H1 (cell line): ENCODE measurements at regions not wholly inside any gene's neighbourhood (a gene's known extent, or its start where the extent isn't known, plus 50 kb on each side); places are given as distances from the start of the nearest gene placed in this dataset.

Experiments
- CTCF ChIA-PET: fragments of 300-600 bp; sonication (Branson Sonifier 250); formaldehyde crosslinking; loops from one replicate; lab custom pipeline; 2021; ENCODE audit not compliant: partially characterized antibody; lab: Charles Lee
- POLR2A ChIA-PET: fragments of 300-600 bp; sonication (Branson Sonifier 250); formaldehyde crosslinking; loops from one replicate; lab custom pipeline; 2021; ENCODE audit warnings: inconsistent platforms; ENCODE audit not compliant: partially characterized antibody; lab: Charles Lee
- DNase-seq, 2 experiments: peaks; one replicate each; pipeline versions ENCODE4 v3.0.0 to v3.0.0-alpha.2; 2010 to 2022; ENCODE audit warnings: low spot score in 2 of 2, low read depth in 1 of 2, mixed read lengths in 1 of 2
- FAIRE-seq: peaks from 2 replicates; lab custom pipeline; 2011; peaks lifted over from hg19 to GRCh38; lab: Jason Lieb, UNC
- H2AFZ ChIP-seq: 2 replicates; pipeline ENCODE4 v1.8.1; 2012; ENCODE audit warnings: low read length, inconsistent platforms
- H2AK5ac ChIP-seq: 2 replicates; pipeline ENCODE4 v1.6.1; 2013; ENCODE audit warnings: low read depth, low read length
- H2BK120ac ChIP-seq: replicated peaks from 2 replicates; pipeline ENCODE3; 2013; ENCODE audit warnings: low read depth, low read length, inconsistent platforms
- H2BK12ac ChIP-seq: 2 replicates; pipeline ENCODE4 v1.6.1; 2013; ENCODE audit warnings: low read depth, low read length
- H2BK15ac ChIP-seq: 2 replicates; pipeline ENCODE4 v1.6.1; 2013; ENCODE audit warnings: low read length
- H2BK20ac ChIP-seq: 2 replicates; pipeline ENCODE4 v1.6.1; 2013; ENCODE audit warnings: low read length
- H2BK5ac ChIP-seq: 2 replicates; pipeline ENCODE4 v1.6.1; 2013; ENCODE audit warnings: low read depth, low read length
- H3K14ac ChIP-seq: 2 replicates; pipeline ENCODE4 v1.6.1; 2013; ENCODE audit warnings: inconsistent platforms; ENCODE audit not compliant: insufficient read length
- H3K18ac ChIP-seq: 2 replicates; pipeline ENCODE4 v1.6.1; 2013; ENCODE audit warnings: low read length; ENCODE audit errors: extremely low read depth
- H3K23ac ChIP-seq: 2 replicates; pipeline ENCODE4 v1.6.1; 2013; ENCODE audit warnings: inconsistent platforms; ENCODE audit not compliant: insufficient read length
- H3K23me2 ChIP-seq: 2 replicates; pipeline ENCODE4 v1.6.1; 2013; ENCODE audit warnings: low read depth, low read length
- H3K27ac ChIP-seq: 2 replicates; pipeline ENCODE4 v1.6.1; 2011; ENCODE audit warnings: low read depth, low read length, inconsistent platforms
- H3K27me3 ChIP-seq, 4 experiments: replicated peaks in 1 of 4; 1 replicate in 1 of 4; 2 replicates in 3 of 4; pipeline versions ENCODE4 v1.6.1 to v1.8.1; 2011 to 2013; ENCODE audit warnings: low read length in 3 of 4, mild to moderate bottlenecking in 3 of 4, inconsistent platforms in 2 of 4, mixed read lengths in 2 of 4, moderate library complexity in 1 of 4; ENCODE audit not compliant: control insufficient read depth in 3 of 4, insufficient read depth in 3 of 4; ENCODE audit errors: extremely low read depth in 1 of 4
- H3K36me3 ChIP-seq, 4 experiments: 2 replicates each; pipeline versions ENCODE4 v1.6.1 to v1.8.1; 2011 to 2013; ENCODE audit warnings: mild to moderate bottlenecking in 4 of 4, low read length in 3 of 4, moderate library complexity in 2 of 4, control low read depth in 1 of 4, inconsistent platforms in 1 of 4; ENCODE audit not compliant: insufficient read depth in 4 of 4, control insufficient read depth in 2 of 4
- H3K4ac ChIP-seq: replicated peaks from 2 replicates; pipeline ENCODE3; 2013; ENCODE audit warnings: low read length, low read depth, mixed read lengths, inconsistent platforms; ENCODE audit not compliant: insufficient read length
- H3K4me1 ChIP-seq, 4 experiments: replicated peaks in 1 of 4; 1 replicate in 1 of 4; 2 replicates in 3 of 4; pipeline versions ENCODE4 v1.6.1 to v1.8.1; 2011 to 2013; ENCODE audit warnings: low read length in 3 of 4, inconsistent platforms in 2 of 4, mixed read lengths in 1 of 4; ENCODE audit not compliant: insufficient read depth in 4 of 4, control insufficient read depth in 3 of 4
- H3K4me2 ChIP-seq, 2 experiments: 2 replicates each; pipeline versions ENCODE4 v1.6.1 to v1.8.1; 2011 to 2013; ENCODE audit warnings: low read depth in 2 of 2, low read length in 2 of 2, control low read depth in 1 of 2, inconsistent platforms in 1 of 2, mild to moderate bottlenecking in 1 of 2; ENCODE audit not compliant: insufficient read depth in 1 of 2
- H3K4me3 ChIP-seq, 4 experiments: fragments of 200-600, 300-600 bp in 1 of 4; sonication (generic), shearing (Covaris generic), sonication (Bioruptor Twin) in 1 of 4; 2 replicates each; pipeline versions ENCODE4 v1.5.1 to v1.8.1; 2011 to 2016; ENCODE audit warnings: low read length in 4 of 4, low read depth in 3 of 4, control low read depth in 2 of 4, inconsistent platforms in 2 of 4, mild to moderate bottlenecking in 2 of 4, mixed read lengths in 1 of 4, moderate library complexity in 1 of 4; ENCODE audit not compliant: insufficient read depth in 2 of 4; ENCODE audit errors: extremely low read depth in 1 of 4
- H3K56ac ChIP-seq: replicated peaks from 2 replicates; pipeline ENCODE3; 2013; ENCODE audit warnings: low read depth, mild to moderate bottlenecking, mixed read lengths, low read length, inconsistent platforms; ENCODE audit not compliant: insufficient read length
- H3K79me1 ChIP-seq: 2 replicates; pipeline ENCODE4 v1.6.1; 2013; ENCODE audit warnings: low read depth, low read length, control low read depth
- H3K79me2 ChIP-seq, 2 experiments: 2 replicates each; pipeline versions ENCODE4 v1.6.1 to v1.8.1; 2012 to 2013; ENCODE audit warnings: low read length in 2 of 2, mild to moderate bottlenecking in 2 of 2, inconsistent platforms in 1 of 2; ENCODE audit not compliant: insufficient read depth in 2 of 2, control insufficient read depth in 1 of 2
- H3K9ac ChIP-seq, 4 experiments: replicated peaks in 1 of 4; 1 replicate in 1 of 4; 2 replicates in 3 of 4; pipeline versions ENCODE4 v1.6.1 to v1.8.1; 2011 to 2013; ENCODE audit warnings: low read depth in 3 of 4, low read length in 3 of 4, control low read depth in 2 of 4, mild to moderate bottlenecking in 2 of 4, moderate library complexity in 2 of 4, inconsistent platforms in 1 of 4; ENCODE audit errors: extremely low read depth in 1 of 4
- H3K9me3 ChIP-seq, 2 experiments: 2 replicates each; pipeline versions ENCODE4 v1.6.1 to v1.8.1; 2012 to 2013; ENCODE audit warnings: mild to moderate bottlenecking in 2 of 2, moderate library complexity in 2 of 2, control low read depth in 1 of 2, inconsistent platforms in 1 of 2, low read depth in 1 of 2, low read length in 1 of 2, mixed read lengths in 1 of 2; ENCODE audit not compliant: insufficient read depth in 2 of 2
- H4K20me1 ChIP-seq, 2 experiments: replicated peaks in 1 of 2; 2 replicates each; pipeline versions ENCODE3 to v1.8.1; 2011 to 2013; ENCODE audit warnings: inconsistent platforms in 2 of 2, low read length in 2 of 2, mild to moderate bottlenecking in 1 of 2; ENCODE audit not compliant: insufficient read depth in 2 of 2, control insufficient read depth in 1 of 2
- H4K5ac ChIP-seq: 2 replicates; pipeline ENCODE4 v1.6.1; 2013; ENCODE audit warnings: low read length, low read depth, mixed read lengths, inconsistent platforms; ENCODE audit not compliant: insufficient read length
- H4K8ac ChIP-seq: 2 replicates; pipeline ENCODE4 v1.8.0; 2013; ENCODE audit warnings: mild to moderate bottlenecking, moderate library complexity, low read length, inconsistent platforms; ENCODE audit not compliant: insufficient read depth; ENCODE audit errors: extremely low read depth
- H4K91ac ChIP-seq: replicated peaks from 2 replicates; pipeline ENCODE3; 2013; ENCODE audit warnings: low read length, mixed read lengths, inconsistent platforms; ENCODE audit not compliant: insufficient read length
- ASH2L ChIP-seq: fragments of 200-600, 300-600 bp; sonication (generic); IDR thresholded peaks from one replicate; pipeline ENCODE4 v1.7.1; 2017; ENCODE audit warnings: low read length
- CHD2 ChIP-seq: IDR thresholded peaks from 2 replicates; pipeline ENCODE4 v1.6.1; 2012; ENCODE audit warnings: low read length, improper control_type of control experiment
- CREB1 ChIP-seq: IDR thresholded peaks from 2 replicates; pipeline ENCODE4 v1.6.1; 2012; ENCODE audit warnings: inconsistent platforms
- EP300 ChIP-seq, 2 experiments: IDR thresholded peaks; 1 replicate in 1 of 2; 2 replicates in 1 of 2; pipeline ENCODE4 v1.6.1; 2011 to 2012; ENCODE audit warnings: low read depth in 2 of 2, low read length in 2 of 2, mild to moderate bottlenecking in 2 of 2, borderline replicate concordance in 1 of 2, inconsistent platforms in 1 of 2, moderate library complexity in 1 of 2
- FOSL1 ChIP-seq: IDR thresholded peaks from 2 replicates; pipeline ENCODE4 v1.6.1; 2011; ENCODE audit warnings: mild to moderate bottlenecking, low read depth, low read length, moderate library complexity; ENCODE audit not compliant: insufficient read depth
- KDM5A ChIP-seq: fragments of 200-600 bp; IDR thresholded peaks from 2 replicates; pipeline ENCODE4 v1.7.1; 2012; ENCODE audit warnings: mild to moderate bottlenecking, low read length, inconsistent platforms, mixed read lengths
- SAP30 ChIP-seq: fragments of 300-600 bp; sonication (generic); IDR thresholded peaks from 2 replicates; pipeline ENCODE4 v1.7.1; 2012; ENCODE audit warnings: low read length, moderate library complexity, mild to moderate bottlenecking, inconsistent platforms; ENCODE audit not compliant: insufficient read depth, insufficient replicate concordance
- SP2 ChIP-seq: IDR thresholded peaks from 2 replicates; pipeline ENCODE4 v1.6.1; 2012; ENCODE audit warnings: mild to moderate bottlenecking, low read length, inconsistent platforms
- TCF12 ChIP-seq: IDR thresholded peaks from 2 replicates; pipeline ENCODE4 v1.6.1; 2011; ENCODE audit warnings: low read depth, mild to moderate bottlenecking, low read length
- YY1 ChIP-seq: IDR thresholded peaks from 2 replicates; pipeline ENCODE4 v1.6.1; 2011; ENCODE audit warnings: low read depth, mild to moderate bottlenecking, low read length
- WGBS, 2 experiments: shearing (Covaris generic) in 1 of 2; methylation state at CpG; one replicate each; pipeline versions ENCODE4 v1.1.6 to v1.1.7; 2013 to 2015; ENCODE audit warnings: low lambda C conversion rate in 2 of 2, mixed read lengths in 2 of 2, inconsistent platforms in 1 of 2, low coverage in 1 of 2, missing lambda C conversion rate in 1 of 2; ENCODE audit not compliant: insufficient replicate concordance in 2 of 2, insufficient coverage in 1 of 2, insufficient read length in 1 of 2; ENCODE audit errors: extremely low coverage in 1 of 2, missing lambda C conversion rate in 1 of 2; 5-methylcytosine and 5-hydroxymethylcytosine counted together
- TF ChIP-seq, protein P1 (sequence below): IDR thresholded peaks from 2 replicates; pipeline ENCODE4 v1.6.1; 2011; ENCODE audit warnings: low read length, improper control_type of control experiment

GRCh38 chr14:62626416-62626815, 418.8 kb downstream of the KCNH5 start:
- no peak overlapping the region for H2BK12ac ChIP-seq
- H3K56ac ChIP-seq: no peak overlapping the region
- no peaks in the 10 kb centered on the region for H3K36me3 ChIP-seq
- H2BK5ac ChIP-seq: no peak overlapping the region
- no peaks in the 10 kb centered on the region for H3K4me1 ChIP-seq
- no peaks in the 10 kb centered on the region for H3K79me2 ChIP-seq
- H4K91ac ChIP-seq: no peak overlapping the region
- FAIRE-seq (no peak), DNase-seq (no peak)
- no peak overlapping the region for H2BK15ac ChIP-seq
- no peak overlapping the region for H3K18ac ChIP-seq
- TF ChIP-seq CHD2: no peak
- no peak for TF ChIP-seq KDM5A
- TF ChIP-seq CREB1: no peak
- TF ChIP-seq EP300 (IDR thresholded peaks at IDR 0.05; ENCODE audit: borderline replicate concordance in 1 of 2, low read depth in 2 of 2, low read length in 2 of 2): no peak
- TF ChIP-seq TCF12: no peak
- no peak for TF ChIP-seq FOSL1
- no peak for TF ChIP-seq SAP30
- no peak for TF ChIP-seq ASH2L
- no peak for TF ChIP-seq SP2
- no peak for TF ChIP-seq YY1
- TF ChIP-seq, protein P1, sequence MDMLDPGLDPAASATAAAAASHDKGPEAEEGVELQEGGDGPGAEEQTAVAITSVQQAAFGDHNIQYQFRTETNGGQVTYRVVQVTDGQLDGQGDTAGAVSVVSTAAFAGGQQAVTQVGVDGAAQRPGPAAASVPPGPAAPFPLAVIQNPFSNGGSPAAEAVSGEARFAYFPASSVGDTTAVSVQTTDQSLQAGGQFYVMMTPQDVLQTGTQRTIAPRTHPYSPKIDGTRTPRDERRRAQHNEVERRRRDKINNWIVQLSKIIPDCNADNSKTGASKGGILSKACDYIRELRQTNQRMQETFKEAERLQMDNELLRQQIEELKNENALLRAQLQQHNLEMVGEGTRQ: no peak
- 87% methylated on average over 5 of the region's 5 CpGs; no CpG with 5 or more reads in 1 of the 2 experiments for WGBS, 2 experiments
- H3K27ac ChIP-seq: no peak overlapping the region
- no peak overlapping the region for H3K4me3 ChIP-seq
- no peaks in the 10 kb centered on the region for H3K23me2 ChIP-seq
- no peak overlapping the region for H2AK5ac ChIP-seq
- no peak overlapping the region for H4K8ac ChIP-seq
- CTCF ChIA-PET: no interaction called here
- POLR2A ChIA-PET: no interaction called here
- no peaks in the 10 kb centered on the region for H4K20me1 ChIP-seq
- no peak overlapping the region for H2AFZ ChIP-seq
- no peak overlapping the region for H3K4me2 ChIP-seq
- H3K9ac ChIP-seq: no peak overlapping the region
- no peaks in the 10 kb centered on the region for H3K79me1 ChIP-seq
- H3K9me3 ChIP-seq: no peaks in the 10 kb centered on the region
- no peak overlapping the region for H2BK120ac ChIP-seq
- H3K4ac ChIP-seq: no peak overlapping the region
- no peak overlapping the region for H3K14ac ChIP-seq
- no peak overlapping the region for H4K5ac ChIP-seq
- H3K23ac ChIP-seq: no peak overlapping the region
- H2BK20ac ChIP-seq: no peak overlapping the region
- no peaks in the 10 kb centered on the region for H3K27me3 ChIP-seq
